ENCODE measurements at regions not wholly inside any gene's neighbourhood (a gene's known extent, or its start where the extent isn't known, plus 50 kb on each side); places are given as distances from the start of the nearest gene placed in this dataset.
A peak's percentile ranks its signal among the peaks of the same experiment; 100 is the strongest.

DNA sequence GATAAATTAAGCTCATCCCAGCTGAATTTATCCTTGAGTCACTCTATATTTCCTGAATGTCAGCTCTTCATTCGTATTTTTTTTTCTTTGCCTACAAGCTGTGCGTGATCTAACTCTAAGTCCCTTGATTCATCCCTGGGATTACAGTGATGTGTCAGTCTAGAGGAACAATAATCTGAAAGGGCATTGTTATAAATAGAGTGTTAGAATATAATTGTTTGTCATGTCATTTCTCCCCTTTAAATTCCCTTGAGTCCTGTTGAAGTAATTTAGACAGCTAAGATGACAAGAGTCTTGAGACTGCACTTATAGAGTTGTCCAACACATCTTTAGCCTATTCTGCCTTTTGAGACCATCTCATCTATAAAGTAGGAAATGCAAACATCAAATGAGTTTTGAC lies 621.8 kb downstream of the ZIC1 start:
- no peak for DNase-seq

DNA sequence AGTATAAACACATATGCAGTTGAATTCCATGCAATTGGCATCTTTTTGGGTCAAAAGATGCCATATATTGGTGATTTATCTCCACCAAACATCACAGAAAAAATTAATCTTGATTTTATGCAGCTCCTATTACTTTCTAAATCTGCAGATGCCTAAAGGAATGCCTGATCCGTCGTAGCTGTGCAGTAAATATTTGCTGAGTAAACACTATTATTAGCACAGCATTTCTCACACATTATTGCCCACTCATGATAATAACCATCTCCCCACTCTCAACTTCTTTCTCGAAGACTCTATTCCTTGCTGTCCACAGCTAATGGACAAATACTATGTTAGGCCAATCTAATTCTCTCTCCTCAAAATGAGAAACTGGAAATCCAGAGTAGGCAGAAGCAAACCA lies 625.2 kb downstream of the ZIC1 start:
- no peak for DNase-seq

GRCh38 chr3:148036331-148036876 lies 627.2 kb downstream of the ZIC1 start:
- DNase-seq: no peak

DNA sequence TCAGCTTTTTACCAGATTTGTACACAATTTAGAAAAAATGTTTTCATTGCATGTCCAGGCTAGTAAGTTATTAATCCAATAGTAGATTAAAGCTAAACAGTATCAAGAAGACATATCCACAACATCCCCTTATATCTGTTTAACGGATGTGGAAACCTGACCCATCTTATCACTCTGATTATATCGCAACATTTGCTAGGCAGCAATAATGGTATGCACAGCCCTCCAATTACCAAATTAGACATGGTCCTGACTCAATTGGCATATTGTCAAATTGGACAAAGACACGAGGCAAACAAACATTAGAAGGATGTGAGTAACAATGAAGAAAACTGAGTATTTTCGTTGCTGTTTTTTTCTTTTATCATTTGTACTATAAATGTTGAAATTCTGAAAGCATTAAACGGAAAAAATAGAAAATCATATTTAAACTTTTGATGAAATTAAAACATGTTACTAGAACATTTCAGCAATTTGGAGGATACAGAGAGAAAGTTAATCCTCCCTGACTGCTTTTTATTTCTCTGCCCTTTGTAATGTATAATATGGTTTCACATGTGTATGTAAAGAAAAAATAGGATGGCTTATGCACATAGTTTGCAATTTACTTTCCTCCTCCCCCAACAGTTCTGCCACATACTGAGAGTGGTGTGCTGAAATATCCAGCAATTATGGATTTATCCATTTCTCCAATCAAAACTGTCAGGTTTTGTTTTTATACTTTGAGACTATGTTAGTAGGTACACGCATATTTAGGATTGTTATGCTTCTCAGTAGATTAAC lies 633.7 kb downstream of the ZIC1 start:
- peak; percentile 9 for DNase-seq

DNA sequence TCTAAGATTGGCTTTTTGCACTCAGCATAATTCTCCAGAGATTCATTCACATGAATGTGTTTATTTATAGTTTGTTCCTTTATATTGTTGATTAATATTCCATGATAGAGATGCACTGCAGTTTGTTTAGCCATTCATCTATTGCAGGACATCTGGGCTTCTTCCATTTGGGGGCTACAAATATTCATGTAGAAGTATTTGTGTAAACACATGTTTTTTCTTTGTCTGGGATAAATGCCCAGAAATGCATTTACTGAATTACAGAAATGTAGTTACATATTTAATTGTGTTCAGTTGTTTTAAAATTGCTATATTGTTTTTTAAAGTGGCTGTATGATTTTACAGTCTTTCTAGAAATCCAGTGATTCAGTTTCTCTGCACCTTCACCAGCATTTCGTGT lies 635.0 kb downstream of the ZIC1 start:
- peak; percentile 18 for DNase-seq

- no peak for DNase-seq
These were observed 642.7 kb upstream of the AGTR1 start for GRCh38 chr3:148054999-148055398.

- DNase-seq: no peak
These were observed 635.1 kb upstream of the AGTR1 start for GRCh38 chr3:148062590-148062989.

DNA sequence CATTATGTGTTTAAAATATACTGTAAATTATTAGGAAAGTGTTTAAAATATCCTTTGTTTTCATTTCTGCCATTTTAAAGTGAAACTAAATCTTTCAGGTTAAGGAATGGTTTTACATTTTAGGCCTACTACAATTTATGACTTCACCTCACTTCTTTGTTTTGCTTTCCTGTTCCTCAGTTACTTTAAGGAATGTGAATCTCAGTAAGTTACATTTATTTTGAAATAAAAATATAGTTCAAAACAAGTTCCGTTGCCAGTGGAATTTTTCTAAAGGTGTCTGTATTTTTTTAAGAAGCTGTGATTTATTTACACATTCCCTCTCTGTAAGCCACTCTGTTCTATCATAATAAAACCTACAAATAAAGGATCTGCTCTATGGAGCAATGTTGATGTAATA lies 630.9 kb upstream of the AGTR1 start:
- no peak for DNase-seq

DNA sequence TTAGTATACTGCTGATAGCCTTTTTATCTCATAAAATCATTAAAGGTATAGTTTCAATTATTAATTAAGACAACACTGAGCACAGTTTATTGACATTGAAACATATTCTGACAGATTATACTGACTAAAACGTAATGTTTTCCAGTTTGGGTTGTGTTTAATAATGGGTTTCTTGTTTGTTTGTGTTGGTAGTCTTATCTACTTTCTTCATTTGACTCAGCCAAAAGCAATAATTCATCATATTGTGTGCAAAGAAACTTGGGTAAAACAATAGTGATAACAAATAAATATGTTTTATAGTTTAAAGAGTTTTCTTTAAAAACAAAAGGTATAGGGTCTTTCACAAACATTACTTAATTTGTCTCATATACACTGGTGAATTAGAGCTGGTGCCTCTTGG lies 629.2 kb upstream of the AGTR1 start:
- no peak for DNase-seq

- DNase-seq: no peak
These were observed 627.7 kb upstream of the AGTR1 start for GRCh38 chr3:148070041-148070440.

DNA sequence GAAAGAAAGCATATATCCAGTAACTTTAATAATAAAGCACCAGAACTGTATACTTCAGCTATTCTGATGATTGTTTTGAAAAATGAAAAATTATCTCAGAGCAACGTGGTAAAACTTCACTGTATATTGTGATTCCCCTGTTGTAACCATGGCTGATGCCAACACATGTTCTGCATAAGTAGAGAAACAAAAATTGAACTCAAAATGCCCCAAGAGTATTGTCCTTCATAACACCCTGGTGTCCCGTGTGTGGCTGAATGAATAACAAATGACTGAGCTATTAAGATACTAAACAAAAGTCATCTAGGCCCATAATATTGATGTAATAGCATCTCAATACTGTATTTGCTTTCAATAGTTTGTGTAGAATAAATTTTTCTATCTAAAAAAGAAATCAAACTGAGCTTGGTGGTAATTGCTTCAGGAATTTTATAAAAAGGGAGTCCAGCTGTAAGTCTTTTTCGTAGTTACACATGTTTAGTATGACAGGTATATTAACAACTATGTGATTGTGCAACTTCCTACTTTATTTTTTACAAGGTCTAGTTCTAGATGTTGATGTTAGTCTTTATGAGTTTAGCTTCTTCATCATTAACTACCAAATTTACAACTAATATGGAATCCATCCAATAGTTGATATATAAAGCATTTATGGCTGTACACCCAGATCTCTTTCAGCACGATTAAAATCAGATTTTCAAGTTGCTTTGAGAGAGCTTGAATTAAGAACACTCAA lies 623.8 kb upstream of the AGTR1 start:
- no peak for DNase-seq

- no peak for DNase-seq
These were observed 622.8 kb upstream of the AGTR1 start for GRCh38 chr3:148074946-148075345.

DNA sequence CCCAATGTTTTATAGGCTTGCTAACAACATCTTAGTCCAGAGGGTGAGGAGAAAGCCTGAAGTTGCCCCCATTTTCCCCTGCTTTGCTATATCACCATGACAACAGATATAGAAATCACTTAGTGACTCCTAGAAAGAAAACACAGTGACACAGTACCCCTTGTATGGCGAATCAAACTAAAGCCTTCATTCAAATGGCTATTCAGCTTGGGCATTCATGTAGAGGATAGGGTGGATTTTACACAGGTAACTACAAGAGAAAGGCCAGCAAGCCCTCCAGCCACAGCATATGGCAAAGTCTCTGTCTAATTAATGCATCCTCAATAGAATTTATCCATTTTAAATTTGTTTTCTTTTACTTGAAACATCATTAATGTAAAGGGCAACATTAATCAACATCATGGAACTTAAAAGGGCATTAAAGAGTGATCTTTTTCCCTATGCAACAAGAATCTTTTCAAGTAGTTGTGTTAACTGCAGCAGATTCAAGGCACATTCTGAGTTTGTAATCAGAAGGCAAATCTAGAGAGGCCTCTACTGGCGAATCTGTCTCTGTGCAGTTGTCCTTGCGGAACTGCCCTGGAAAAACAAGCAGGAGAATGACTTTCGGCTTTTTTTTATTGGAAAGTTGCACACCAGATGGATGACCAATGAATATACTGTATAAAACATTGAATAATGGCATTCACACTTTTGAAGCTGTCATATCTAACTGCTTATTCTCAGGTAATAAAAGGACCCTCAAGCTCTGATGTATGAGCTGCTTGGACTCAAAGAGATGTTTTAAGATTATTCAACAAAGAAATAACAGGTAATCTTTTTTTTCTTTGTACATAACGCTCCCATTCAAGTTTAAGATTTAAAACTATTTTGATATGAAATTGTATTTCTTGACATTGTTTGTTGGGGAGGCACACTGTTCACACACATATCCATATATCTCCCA lies 621.7 kb upstream of the AGTR1 start:
- DNase-seq: peak; percentile 69

- DNase-seq: peak; percentile 54
These were observed 620.3 kb upstream of the AGTR1 start for GRCh38 chr3:148077318-148077923.

- DNase-seq: no peak
These were observed 619.7 kb upstream of the AGTR1 start for GRCh38 chr3:148077965-148078364.

GRCh38 chr3:148078658-148079057 lies 619.0 kb upstream of the AGTR1 start:
- DNase-seq: no peak

DNA sequence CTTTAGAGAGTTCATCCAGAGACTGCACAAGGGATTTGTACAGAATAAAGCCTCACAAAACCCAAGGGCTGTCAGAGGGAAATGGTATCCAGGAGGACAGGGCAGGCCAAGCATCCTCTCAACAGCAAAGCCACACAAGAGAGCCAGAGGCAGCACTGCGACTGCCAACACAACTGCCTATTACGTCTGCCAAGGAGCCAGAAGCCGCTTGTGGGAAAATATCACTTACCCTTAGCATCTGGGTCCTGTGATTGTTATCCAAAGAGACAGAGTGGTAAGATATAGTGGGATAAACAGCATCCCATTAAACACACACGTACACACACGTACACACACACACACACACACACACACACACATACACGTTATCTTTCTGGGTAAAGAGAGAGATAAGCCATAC lies 618.3 kb upstream of the AGTR1 start:
- peak; percentile 53 for DNase-seq

DNA sequence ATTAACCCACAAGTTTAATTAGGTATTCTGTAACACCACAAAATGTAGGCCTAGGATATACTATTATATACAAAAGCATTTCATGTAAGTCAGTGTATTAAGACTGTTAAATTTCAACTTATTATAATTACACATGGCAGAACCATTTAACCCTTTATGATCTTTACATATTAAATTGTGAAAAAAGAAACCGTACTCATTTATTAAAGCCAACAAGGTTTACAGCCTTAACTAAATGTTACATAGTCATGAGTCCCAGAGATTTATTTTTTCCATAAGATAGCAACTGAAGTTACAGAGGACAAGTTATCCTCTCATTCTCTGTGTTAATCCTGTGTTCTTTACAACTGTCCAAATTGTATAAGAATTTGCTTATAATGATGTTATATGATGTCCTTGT lies 615.8 kb upstream of the AGTR1 start:
- no peak for DNase-seq

DNA sequence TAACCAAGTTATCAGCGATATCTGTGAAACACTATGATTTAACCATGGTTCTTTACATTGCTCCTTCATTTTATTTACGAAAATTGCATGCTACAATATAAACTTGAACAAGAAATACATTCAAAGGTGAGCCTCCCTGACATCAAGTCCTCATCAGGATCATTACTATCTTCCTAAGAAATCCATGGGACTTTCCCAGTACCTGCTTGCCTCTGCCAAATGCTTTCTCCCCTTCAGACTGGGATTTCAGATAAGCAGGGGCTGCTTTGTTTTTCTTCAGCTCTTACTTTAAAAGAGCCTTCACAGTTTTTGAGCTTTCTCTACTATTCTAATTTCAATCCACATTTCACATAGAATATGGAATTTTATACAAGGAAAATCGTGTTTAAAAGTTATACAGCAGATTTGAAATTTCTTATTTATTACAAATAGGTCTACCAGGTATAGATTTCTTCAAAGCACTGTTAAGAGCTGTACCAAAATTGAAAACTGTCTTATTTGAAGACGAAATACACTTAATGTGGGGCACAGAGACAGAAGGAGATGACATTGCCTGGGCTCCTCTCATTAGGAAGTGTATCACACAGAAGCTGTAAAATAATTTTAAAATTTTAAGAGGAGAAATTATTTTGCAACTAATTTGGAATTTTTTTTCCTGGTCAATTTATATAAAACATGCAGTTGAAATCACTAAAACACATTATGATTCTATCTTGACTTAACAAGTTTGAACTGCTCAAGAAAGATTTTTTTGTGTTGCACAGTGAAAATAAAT lies 615.0 kb upstream of the AGTR1 start:
- DNase-seq: no peak

DNA sequence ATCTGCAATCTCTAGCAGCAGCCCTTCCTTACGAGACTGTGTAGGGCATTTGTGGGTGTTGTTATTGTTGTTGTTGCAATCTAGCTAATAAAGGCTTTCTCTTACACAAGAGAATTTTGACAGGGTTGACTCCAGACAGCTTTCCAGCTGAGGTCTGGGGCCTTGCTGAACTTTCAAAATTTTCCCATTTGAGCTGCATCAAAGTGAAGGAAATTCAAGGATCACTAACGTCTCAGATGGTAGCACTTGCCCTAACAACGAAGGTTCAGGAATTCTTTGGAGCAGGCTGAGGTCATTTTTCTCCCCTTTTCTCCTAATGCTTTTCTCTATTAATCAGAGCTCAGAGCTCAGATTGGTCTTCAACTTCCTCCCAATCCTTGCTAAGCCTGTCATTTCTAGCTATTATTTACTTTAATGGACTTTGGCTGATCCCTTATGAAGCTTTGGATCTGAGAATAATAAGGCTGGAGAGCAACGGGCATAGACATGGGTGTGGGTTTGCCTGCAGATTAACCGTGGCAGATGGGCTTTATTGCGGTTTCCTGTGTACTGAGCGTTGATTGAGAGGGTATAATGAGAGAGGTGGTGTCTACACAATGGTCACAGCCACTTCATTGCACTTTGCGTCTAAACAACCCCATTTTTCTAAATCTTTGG lies 614.0 kb upstream of the AGTR1 start:
- no peak for DNase-seq

DNA sequence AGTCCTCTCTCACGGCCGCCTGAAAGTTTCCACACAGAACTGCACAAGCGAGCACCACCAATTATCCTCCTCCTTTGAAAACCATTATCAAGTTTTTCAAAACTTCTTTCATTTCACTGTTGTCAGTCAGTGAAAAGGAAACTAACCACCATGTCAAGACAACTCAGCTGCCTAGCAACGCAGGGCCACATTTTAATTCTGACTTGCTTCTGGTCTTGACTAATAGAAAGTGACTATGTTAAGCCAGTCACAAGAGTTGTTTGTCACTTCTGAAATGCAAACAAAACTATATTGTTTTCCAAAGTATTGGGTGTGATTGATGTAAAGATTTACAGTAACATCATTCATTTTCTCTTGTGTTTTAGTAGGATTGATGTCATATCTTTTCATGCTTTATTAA lies 612.8 kb upstream of the AGTR1 start:
- no peak for DNase-seq

Data from tongue (tissue), 1 donor.